Stomach (tissue), 4 donors: ENCODE measurements at regions not wholly inside any gene's neighbourhood (a gene's known extent, or its start where the extent isn't known, plus 50 kb on each side); places are given as distances from the start of the nearest gene placed in this dataset.

Source experiments
- POLR2A ChIP-seq, 4 donors: fragments of 450-650 bp; IDR thresholded peaks; one replicate each; pipeline ENCODE4 v1.6.1; 2016; ENCODE audit warnings: antibody characterized with exemption in 4 of 4, control low read depth in 2 of 4, mild to moderate bottlenecking in 1 of 4, moderate library complexity in 1 of 4
- POLR2AphosphoS5 ChIP-seq, 3 donors: sonication (generic); formaldehyde crosslinking; IDR thresholded peaks; one replicate each; pipeline ENCODE4 v1.6.1; 2016; ENCODE audit warnings: antibody characterized with exemption in 3 of 3
- TF ChIP-seq, protein P1 (sequence below), 7 experiments: fragments of 450-650 bp in 4 of 7; fragments of 200-600 bp in 3 of 7; sonication (generic) in 3 of 7; IDR thresholded peaks; one replicate each; pipeline ENCODE4 v1.5.1; 2016 to 2019; ENCODE audit warnings: antibody characterized with exemption in 7 of 7, control low read depth in 2 of 7, mild to moderate bottlenecking in 1 of 7

- TF ChIP-seq, protein P1, sequence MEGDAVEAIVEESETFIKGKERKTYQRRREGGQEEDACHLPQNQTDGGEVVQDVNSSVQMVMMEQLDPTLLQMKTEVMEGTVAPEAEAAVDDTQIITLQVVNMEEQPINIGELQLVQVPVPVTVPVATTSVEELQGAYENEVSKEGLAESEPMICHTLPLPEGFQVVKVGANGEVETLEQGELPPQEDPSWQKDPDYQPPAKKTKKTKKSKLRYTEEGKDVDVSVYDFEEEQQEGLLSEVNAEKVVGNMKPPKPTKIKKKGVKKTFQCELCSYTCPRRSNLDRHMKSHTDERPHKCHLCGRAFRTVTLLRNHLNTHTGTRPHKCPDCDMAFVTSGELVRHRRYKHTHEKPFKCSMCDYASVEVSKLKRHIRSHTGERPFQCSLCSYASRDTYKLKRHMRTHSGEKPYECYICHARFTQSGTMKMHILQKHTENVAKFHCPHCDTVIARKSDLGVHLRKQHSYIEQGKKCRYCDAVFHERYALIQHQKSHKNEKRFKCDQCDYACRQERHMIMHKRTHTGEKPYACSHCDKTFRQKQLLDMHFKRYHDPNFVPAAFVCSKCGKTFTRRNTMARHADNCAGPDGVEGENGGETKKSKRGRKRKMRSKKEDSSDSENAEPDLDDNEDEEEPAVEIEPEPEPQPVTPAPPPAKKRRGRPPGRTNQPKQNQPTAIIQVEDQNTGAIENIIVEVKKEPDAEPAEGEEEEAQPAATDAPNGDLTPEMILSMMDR (IDR thresholded peaks at IDR 0.05) = no peak
- no peak for TF ChIP-seq POLR2A (IDR thresholded peaks at IDR 0.05)
- TF ChIP-seq POLR2AphosphoS5 (IDR thresholded peaks at IDR 0.05) = no peak
These were observed 70.1 kb upstream of the CCSER1 start for GRCh38 chr4:90057091-90057490.
